ENCODE measurements at regions not wholly inside any gene's neighbourhood (a gene's known extent, or its start where the extent isn't known, plus 50 kb on each side); places are given as distances from the start of the nearest gene placed in this dataset.
"Not testable (repeated sequence)": the region's sequence is repeated elsewhere in the genome, so short reads cannot be mapped to it uniquely, and the experiment has no call there.

DNA sequence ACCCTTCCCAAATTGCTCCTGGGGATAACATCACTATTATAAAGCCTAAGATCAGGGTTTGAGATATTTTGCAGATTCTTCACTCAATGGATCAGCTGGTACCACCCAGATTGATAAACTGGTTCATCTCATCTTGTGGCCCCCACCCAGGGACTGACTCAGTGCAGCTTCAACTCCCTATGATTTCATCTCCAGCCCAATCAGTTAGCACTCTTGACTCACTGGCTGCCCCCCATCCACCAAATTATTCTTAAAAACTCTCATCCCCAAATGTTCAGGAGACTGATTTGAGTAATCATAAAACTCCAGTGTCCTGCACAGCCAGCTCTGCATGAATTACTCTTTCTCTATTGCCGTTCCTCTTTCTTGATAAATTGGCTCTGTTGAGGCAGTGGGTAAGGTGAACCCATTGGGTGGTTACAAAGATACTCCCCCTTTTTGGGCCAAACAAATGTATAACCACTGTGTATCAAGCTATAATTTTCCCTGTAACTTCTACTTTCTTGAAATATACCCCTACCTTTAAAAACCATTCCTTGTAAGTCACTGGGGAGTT, 263.3 kb upstream of the IL12B start:
- no peak overlapping the region for H3K27ac ChIP-seq

DNA sequence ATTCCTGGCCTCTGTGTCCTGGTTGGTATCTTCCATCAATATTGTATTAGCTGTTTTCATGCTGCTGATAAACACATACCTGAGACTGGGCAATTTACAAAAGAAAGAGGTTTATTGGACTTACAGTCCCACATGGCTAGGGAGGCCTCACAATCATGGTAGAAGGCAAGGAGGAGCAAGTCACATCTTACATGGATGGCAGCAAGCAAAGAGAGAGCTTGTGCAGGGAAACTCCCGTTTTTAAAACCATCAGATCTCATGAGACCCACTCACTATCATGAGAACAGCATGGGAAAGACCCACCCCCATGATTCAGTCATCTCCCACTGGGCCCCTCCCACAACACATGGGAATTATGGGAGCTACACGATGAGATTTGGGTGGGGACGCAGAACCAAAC, 265.3 kb upstream of the IL12B start:
- not testable (repeated sequence) for H3K27me3 ChIP-seq, H3K27ac ChIP-seq, DNase-seq, H3K9me3 ChIP-seq, H3K4me3 ChIP-seq, H3K4me1 ChIP-seq, H3K36me3 ChIP-seq

More for the DNA sequence above, 263.3 kb upstream of the IL12B start:
- peaks cover 0 to 4% (median 0%) of the 10 kb centered on the region in 4 donors for H3K9me3 ChIP-seq
- no peaks in the 10 kb centered on the region for H3K4me1 ChIP-seq
- no peaks in the 10 kb centered on the region for H3K27me3 ChIP-seq
- no peak for TF ChIP-seq POLR2A (IDR thresholded peaks at IDR 0.05)
- TF ChIP-seq CTCF (IDR thresholded peaks at IDR 0.05) = no peak
- no peak overlapping the region for H3K4me3 ChIP-seq
- H3K36me3 ChIP-seq = no peaks in the 10 kb centered on the region
- DNase-seq = no peak

DNA sequence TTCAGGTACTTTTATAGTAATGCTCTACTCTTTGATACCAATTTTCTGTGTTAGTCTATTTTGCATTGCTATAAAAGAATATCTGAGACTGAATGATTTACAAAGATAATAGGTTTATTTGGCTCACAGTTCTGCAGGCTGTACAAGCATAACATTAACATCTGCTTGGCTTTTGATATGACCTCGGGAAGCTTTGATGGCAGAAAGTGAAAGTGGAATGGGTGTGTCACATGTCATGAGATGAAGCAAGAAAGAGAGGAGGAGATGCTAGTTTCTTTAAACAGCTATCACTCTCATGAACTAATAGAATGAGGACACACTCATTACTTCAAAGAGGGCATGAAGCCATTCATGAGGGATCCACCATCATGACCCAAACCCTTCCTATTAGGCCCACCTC, 270.9 kb upstream of the IL12B start:
- Histone ChIP-seq H3K27me3 (no peaks in the 10 kb centered on the region), H3K36me3 (no peaks in the 10 kb centered on the region), H3K9me3 (peaks cover 0 to 2% (median 0%) of the 10 kb centered on the region in 4 donors), H3K27ac (no peak overlapping the region), H3K4me1 (no peaks in the 10 kb centered on the region), H3K4me3 (no peak overlapping the region)
- TF ChIP-seq POLR2A (IDR thresholded peaks at IDR 0.05) = no peak
- TF ChIP-seq CTCF (IDR thresholded peaks at IDR 0.05) = no peak
- DNase-seq = no peak

GRCh38 chr5:159602434-159602833, 272.1 kb upstream of the IL12B start:
- no peaks in the 10 kb centered on the region for H3K4me1 ChIP-seq
- no peak for DNase-seq
- TF ChIP-seq CTCF (IDR thresholded peaks at IDR 0.05) (no peak), POLR2A (IDR thresholded peaks at IDR 0.05) (no peak)
- no peaks in the 10 kb centered on the region for H3K36me3 ChIP-seq
- no peak overlapping the region for H3K27ac ChIP-seq
- no peaks in the 10 kb centered on the region for H3K27me3 ChIP-seq
- no peaks in the 10 kb centered on the region for H3K9me3 ChIP-seq
- no peak overlapping the region for H3K4me3 ChIP-seq

DNA sequence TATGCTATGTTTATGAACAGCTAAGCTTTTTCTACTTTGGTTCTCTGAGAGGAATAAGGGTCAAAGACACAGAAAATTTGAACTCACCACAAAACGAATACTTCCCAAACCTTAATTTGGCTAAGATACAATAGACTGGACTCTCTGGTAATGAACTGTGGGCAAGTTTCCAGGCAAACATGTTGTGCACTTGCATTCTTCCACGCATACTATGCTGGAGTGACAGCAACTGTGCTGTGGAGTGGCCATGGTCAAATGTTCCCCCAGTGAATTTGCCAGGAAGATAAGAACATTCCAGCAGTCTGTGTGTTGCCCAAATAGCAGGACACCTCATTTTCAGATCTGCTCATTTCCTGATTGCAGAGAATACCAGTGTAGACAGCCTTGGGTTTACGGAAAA, 275.3 kb upstream of the IL12B start:
- H3K4me3 ChIP-seq = no peak overlapping the region
- DNase-seq = no peak
- no peaks in the 10 kb centered on the region for H3K4me1 ChIP-seq
- no peak overlapping the region for H3K27ac ChIP-seq
- no peaks in the 10 kb centered on the region for H3K27me3 ChIP-seq
- no peaks in the 10 kb centered on the region for H3K9me3 ChIP-seq
- no peaks in the 10 kb centered on the region for H3K36me3 ChIP-seq
- no peak for TF ChIP-seq POLR2A (IDR thresholded peaks at IDR 0.05)
- no peak for TF ChIP-seq CTCF (IDR thresholded peaks at IDR 0.05)

DNA sequence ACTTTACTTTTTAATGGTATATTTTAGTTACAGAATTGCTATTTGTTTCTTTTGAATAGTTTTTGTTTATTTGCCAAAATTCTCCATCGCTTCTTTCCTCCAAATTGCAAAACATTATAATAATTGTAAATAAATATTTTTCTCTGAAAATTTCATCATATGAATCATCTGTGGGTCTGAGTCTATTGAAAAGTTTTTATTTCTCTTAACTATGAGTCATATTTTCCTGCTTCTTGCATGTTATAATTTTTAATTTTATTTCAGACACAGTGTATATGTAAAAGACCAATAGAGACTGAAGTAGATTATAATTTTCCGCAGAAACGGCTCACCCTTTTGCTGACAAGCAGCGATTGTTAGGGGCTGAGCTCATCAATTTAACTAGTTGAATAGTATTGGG, 279.1 kb upstream of the IL12B start:
- Histone ChIP-seq H3K4me1 (no peaks in the 10 kb centered on the region), H3K36me3 (no peaks in the 10 kb centered on the region), H3K4me3 (no peak overlapping the region), H3K27me3 (no peaks in the 10 kb centered on the region), H3K9me3 (no peaks in the 10 kb centered on the region), H3K27ac (no peak overlapping the region)
- DNase-seq = no peak
- no peak for TF ChIP-seq POLR2A (IDR thresholded peaks at IDR 0.05)
- TF ChIP-seq CTCF (IDR thresholded peaks at IDR 0.05) = no peak
